ENCODE measurements at regions not wholly inside any gene's neighbourhood (a gene's known extent, or its start where the extent isn't known, plus 50 kb on each side); places are given as distances from the start of the nearest gene placed in this dataset.

DNA sequence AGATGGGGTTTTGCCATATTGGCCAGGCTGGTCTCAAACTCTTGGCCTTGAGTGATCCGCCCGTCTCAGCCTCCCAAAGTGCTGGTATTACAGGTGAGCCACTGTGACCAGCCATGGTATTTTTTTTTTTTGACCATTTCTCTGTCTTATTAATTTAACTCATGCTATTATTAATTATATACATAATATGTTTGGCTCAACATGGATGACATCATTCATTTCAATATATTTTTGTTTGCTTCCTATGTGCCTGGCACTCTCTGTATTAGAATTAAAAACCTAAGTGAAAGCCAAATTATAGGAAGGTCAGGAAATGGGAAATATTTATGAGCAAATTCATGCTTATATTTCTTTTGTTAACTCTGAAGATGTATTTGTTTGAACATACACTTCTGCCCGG is 55.8 kb upstream of the AKIRIN2 start:
- TF ChIP-seq CTCF (IDR thresholded peaks at IDR 0.05; ENCODE audit: borderline replicate concordance, extremely low read depth, low read length, poor library complexity, severe bottlenecking) (no peak), EZH2 (IDR thresholded peaks at IDR 0.05; ENCODE audit: borderline replicate concordance, low read depth, low read length, severe bottlenecking) (no peak)

Measured in DND-41 (cell line).